Activated CD4-positive, CD25-positive, alpha-beta regulatory T cell treated with anti-CD3 and anti-CD28 coated beads, Interleukin-2, amount 50 U/mL, for 16 hours (primary cell): ENCODE measurements at regions not wholly inside any gene's neighbourhood (a gene's known extent, or its start where the extent isn't known, plus 50 kb on each side); places are given as distances from the start of the nearest gene placed in this dataset.
"Not testable (repeated sequence)": the region's sequence is repeated elsewhere in the genome, so short reads cannot be mapped to it uniquely, and the experiment has no call there.

Source experiments
- DNase-seq: peaks from one replicate; pipeline ENCODE4 v3.0.0-alpha.2; 2020; ENCODE audit warnings: low read depth, low spot score

DNA sequence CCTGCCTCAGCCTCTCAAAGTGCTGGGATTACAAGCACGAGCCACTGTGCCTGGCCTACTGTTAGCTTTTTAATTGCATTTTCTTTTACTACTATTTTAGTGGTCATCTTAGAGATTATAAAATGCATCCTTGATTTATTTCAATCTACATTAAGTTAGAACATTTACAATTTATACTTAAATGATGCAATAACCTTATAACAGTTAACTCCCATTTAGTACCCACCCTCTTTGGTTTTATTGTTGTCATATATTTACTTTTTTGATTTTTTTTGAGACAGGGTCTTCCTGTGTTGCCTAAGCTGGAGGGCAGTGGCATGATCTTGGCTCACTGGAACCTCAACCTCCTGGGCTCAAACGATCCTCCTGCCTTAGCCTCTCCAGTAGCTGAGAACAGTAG, 77.3 kb downstream of the PPCDC start:
- no peak for DNase-seq

DNA sequence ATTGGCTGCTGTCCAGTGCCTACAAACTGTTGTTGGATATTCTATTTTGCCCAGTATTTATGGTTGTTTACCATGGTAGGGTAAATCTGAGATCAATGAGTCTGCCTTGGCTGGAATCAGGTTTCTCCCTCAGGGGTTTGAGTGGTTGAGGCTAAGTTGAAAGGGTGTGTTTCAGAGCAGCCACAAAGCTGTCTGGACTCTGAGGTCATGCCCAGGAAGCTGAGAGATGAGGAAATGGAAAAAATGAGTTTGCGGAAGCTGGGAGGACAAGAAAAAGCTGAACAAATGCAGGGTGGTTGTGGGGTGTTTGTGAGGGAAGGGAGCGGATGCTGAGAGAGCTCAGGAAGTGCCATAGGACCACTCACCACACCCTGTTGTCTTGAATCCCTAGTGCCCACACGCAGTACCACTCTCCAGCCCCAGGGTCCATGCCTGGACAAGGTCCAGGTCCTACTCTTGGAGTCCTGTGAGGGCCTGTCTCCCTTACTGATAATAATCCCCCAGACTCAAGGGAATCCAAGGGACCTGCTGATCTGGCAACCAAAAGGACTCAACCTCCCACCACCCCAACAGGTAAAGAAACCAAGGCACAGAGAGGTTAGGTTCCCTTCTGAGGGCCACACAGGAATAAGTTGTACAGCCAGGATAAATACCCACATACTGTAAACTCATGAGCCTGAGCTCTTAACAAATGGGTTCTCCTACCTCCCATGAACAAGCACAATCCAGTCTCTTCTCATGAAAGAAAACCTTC, 81.6 kb downstream of the PPCDC start:
- DNase-seq = no peak

DNA sequence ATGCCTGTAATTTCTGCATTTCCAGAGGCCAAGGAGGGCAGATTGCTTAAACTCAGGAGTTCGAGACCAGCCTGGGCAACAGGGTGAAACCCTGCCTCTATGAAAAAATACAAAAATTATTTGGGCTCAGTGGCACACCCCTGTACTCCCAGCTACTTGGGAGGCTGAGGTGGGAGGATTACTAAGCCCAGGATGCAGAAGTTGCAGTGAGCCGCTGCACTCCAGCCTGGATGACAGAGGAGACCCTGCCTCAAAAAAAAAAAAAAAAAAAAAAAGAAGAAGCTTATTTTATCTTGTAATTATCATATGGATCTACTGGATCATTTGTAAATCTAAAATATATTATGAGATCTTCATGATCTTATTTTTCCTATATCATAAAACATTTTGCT, 84.1 kb downstream of the PPCDC start:
- DNase-seq = no peak

DNA sequence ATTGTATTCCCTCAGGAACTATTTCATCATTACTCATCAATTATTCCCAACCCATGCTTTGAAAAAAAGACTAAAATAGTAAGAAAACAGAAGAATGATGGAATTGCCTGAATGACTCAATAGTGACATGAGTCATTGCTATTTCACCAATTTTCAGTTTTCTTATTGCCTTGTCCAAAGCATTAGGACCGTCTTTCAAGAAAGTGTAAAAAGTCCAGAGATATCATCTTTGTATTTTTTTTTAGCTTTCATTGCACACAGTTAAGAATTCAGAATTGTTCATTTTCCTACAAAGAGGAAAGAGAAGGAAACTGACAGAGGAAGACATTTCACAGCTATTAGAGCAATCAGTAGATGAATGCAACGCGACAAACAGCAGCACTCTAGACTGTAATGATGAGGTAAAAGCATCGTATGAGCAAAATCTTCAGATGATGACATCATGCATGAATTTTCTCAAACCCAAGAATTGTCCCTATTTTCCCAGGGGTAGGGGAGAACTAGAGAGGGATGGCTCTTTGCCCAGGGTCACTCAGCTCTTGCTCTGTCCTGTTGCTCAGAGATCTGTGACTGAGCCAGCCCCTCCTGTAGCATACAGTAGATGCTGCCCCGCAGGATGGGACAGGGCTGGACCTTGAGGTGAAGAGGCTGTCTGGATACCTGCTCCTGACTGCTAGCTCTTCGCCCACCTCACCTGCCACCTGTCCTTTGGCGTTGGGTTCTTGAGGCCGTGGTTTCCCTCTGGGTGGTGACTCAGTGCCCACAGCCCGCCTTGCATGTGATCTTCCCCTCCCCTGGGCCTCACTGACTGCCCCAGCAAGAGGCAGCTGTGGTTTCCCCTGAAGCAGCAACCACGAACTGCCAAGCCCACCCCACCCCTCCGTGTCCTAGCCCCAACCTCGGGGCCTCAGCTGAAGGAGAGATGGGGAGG, 84.8 kb downstream of the PPCDC start:
- peak; percentile 13 for DNase-seq

DNA sequence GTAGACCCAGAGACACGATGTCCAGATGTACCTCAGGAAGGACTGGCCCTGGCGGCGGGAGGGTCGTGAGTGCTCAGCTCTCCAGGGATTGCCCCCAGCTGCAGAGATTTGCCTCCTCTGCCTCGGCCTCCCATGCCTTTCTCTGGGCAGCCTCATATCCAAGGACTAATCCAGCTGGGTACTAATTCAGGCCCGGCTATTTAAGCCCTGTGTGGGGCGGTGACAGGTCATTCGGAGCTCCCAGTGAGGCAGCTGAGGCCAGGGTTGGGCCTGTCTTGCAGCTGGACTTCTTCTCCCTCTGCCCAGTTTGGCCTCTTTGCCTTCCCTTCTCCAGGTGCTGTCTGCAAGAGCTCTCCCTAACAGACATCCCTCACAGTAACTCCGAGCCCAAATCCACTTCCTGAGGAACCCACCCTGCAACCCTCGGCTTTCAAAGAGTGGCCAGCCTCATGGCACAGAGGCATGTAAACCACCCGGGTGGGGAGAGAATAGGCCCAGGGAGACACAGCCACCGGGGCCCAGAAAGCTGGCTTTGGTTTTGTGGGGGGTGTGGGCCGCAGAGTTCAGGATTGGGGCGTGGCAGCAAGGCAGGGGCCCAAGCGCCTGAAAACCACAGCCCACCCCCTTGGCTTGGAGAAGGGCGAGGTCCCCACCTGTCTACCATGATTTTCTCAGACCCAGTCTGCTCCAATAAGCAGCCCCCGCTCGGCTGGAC, 85.8 kb downstream of the PPCDC start:
- no peak for DNase-seq

DNA sequence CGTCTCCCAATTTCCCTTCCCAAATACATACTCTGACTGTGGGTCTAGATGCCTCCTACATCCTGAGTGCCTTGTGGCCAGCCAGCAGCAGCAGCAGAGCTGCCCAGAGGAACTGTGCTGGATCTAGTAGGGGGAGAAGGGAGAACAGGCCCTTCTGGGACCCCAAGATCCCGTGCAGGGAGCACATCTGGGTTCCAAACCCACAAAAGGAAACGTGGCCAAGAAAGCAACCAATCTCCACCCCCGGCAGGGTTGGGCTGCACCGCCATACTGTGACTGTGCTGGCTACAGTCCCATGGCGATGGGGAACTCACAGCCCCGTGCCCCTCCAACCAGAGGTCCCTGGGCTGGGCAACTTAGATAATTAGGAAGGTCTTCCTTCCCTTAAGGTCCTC, 86.3 kb downstream of the PPCDC start:
- no peak for DNase-seq

DNA sequence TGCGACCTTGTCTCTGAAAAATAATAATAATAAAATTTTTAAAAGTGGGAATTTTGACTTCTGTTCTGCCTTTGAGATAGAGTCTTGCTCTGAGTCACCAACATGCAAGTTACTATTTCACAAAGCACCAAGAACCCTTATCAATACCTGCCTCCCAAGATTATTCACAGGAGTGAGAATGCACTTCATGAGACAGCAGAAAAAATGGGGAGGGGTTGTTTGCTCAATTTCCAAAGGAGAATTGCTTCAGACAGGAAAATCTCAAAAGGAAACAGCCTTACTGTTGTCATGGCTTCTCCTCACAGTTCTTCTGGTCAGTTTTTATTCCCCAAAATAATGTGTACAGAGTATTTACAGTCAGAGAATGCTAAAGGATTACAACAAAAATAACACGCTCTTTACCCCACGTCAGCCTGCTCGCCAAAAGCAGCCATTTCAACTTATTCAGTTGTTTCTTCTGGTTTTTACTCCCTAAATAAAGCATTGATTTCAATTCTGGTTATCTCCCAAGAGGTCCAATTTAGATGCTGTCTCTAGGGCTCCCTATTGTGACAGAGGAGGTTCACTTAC, 89.0 kb downstream of the PPCDC start:
- no peak for DNase-seq

DNA sequence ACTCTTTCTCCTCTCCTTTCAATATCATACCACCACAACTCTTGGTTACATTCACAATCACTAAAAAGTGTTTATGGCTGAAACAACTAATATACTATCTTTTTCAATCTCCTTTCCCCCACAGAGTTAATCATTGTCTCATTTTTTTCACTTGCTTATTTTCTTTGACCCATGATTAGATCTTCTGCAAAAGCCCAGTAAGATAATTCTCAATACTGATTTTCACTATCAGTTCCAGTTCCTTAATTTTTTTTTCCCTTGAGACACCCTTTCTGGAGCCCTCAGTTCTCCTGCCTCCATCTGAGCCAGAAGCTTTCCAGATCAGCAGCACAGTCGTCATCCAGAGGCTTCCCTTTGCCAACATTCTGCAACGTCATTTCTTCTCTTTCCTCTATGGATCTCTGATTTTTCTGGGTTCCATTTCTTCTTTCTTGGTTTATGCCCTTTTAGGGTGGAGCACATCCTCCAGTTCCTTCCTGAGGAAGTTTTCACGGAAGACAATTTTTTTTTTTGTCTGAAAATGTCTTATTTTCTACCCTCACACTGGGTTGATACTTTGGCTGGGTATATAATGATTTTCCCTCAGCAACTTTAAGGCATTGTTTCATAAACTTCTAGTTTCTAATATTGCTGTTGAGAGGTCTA, 88.7 kb upstream of the C15orf39 start:
- no peak for DNase-seq

DNA sequence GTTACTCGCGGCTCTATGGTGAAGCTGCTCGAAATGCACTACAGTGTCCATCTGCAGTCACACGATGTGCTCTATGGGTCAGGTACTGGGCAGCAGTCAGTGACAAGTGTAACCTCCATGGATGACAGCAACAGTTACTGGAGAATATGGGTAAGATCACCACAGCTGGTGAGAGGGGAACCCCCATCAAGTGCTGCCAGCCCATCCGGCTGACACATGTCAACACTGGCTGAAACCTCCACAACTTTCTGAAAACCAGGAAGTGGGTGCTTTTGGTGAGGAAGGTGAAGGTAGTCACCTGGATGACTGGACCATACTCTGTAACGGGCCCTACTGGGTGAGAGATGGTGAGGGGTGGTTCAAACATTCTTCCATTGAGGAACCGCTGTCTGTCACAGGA, 87.4 kb upstream of the C15orf39 start:
- DNase-seq = no peak

DNA sequence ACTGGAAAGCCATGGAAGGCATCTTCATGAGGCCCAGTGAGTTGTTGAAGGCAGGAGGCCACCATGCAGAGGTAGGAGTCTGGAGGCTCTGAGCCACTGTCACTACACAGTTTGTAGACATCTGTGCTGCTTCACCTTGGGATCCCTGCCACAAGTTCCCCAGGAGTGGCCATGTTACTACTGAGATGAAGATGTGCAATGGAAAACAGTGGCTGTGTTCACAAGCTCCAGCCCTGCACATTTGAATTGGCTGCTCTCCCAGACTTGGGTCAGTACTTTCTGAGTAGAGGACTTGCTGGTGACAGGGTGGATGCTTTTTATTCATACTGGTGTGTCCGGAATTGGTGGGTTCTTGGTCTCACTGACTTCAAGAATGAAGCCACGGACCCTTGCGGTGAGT, 86.9 kb upstream of the C15orf39 start:
- no peak for DNase-seq

DNA sequence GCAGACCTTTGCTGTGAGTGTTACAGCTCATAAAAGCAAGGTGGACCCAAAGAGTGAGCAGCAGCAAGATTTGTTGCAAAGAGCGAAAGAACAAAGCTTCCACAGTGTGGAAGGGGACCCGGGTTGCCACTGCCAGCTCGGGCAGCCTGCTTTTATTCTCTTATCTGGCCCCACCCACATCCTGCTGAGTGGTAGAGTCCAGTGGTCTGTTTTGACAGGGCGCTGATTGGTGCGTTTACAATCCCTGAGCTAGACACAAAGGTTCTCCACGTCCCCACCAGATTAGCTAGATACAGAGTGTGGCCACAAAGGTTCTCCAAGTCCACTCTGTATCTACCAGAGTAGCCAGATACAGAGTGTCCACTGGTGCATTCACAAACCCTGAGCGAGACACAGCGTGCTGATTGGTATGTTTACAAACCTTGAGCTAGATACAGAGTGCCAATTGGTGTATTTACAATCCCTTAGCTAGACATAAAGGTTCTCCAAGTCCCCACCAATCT, 86.2 kb upstream of the C15orf39 start:
- not testable (repeated sequence) for DNase-seq

DNA sequence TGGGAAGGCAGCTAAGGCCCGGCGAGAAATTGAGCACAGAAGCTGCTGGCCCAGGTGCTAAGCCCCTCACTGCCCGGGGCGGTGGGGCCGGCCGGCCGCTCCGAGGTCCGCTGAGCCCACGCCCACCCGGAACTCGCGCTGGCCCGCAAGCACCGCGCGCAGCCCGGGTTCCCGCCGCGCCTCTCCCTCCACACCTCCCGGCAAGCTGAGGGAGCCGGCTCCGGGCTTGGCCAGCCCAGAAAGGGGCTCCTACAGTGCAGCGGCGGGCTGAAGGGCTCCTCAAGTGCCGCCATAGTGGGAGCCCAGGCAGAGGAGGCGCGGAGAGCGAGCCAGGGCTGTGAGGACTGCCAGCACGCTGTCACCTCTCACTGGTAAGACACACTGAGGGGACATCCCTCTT, 85.5 kb upstream of the C15orf39 start:
- not testable (repeated sequence) for DNase-seq

DNA sequence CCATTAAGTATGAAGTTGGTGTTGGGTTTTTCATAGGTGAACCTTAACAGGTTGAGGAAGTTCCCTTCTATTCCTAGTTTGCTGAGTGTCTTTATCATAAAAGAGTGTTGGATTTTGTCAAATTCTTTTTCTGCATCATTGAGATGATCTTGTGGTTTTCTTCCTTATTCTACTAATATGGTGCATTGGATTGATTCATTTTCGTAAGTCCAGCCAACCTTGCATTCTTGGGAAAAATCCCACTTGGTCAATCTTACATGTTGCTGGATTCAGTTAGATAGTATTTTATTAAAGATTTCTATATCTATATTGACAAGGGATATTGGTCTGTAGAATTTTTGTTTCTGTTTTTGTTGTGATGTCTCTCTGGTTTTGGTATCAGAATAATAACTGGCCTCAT, 83.7 kb upstream of the C15orf39 start:
- DNase-seq = no peak

DNA sequence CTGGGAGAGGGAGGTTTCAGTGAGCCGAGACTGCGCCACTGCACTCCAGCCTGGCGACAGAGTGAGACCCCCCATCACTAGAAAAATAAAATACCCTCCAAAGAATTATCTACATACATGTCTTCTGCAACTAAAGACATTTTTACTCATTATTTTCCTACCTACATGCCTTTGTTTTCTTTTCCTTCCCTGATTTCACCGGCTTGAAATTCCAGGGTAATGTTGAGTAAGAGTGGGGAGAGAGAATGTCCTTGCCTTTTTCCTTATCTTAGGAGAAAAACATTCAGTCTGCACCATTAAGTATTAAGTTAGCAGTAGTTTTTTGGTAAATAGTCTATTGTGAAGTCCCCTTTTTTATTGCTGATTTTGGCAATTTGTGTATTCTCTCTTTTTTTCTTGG, 82.4 kb upstream of the C15orf39 start:
- DNase-seq = not testable (repeated sequence)

DNA sequence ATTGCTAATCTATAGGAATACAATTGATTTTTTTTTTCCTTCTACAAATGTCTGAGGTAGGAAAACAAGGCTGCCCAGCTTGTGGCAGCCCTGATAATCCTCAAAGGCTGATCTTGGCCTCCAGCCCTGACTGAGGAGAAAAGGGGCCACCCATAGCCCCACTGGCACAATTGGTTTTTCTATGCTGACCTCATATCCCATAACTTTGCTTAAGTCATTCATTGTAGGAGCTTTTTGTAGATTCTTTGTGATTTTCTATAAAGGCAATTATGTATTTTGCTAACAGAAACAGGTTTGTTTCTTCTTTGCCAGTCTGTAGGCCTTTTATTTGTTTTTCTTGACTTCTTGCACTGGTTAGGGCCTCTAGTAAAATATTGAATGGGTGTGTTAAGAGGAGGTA, 80.2 kb upstream of the C15orf39 start:
- no peak for DNase-seq

DNA sequence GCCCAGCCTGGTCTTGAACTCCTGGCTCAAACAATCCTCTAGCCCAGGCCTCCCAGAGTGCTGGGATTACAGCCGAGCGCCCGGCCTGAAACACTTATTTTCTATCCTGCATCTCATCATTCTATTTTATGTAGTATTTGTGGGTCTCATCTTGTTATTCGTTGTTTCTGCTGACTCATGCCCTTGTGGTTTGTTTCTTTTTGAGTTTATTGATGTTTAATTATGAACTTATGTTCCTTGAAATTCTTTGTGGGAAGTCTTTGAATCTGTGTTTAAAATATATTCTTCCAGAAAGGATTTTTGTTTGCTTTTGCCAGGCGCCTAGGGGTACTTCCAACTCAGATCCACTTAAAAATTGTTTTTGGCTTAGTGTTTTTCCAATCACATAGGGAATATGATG, 78.3 kb upstream of the C15orf39 start:
- no peak for DNase-seq

DNA sequence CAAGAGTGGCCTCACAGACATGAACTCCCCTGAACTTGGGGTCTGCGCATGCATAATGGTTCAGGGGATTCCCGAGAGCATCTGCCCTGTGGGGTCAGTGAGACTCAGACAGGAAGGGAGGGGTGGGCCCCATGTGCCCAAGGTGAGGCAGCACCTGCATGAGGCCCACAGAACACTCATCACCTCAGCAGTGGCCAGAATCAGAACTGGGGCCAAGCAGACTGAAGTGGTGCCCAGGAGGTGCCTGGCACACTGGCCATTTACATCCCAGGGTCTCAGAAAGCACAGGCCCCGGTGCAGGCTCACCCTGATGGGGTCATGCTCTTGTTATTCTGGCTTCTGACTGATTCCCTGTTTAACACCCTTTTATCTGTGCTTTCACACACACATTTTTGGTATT, 77.4 kb upstream of the C15orf39 start:
- not testable (repeated sequence) for DNase-seq

DNA sequence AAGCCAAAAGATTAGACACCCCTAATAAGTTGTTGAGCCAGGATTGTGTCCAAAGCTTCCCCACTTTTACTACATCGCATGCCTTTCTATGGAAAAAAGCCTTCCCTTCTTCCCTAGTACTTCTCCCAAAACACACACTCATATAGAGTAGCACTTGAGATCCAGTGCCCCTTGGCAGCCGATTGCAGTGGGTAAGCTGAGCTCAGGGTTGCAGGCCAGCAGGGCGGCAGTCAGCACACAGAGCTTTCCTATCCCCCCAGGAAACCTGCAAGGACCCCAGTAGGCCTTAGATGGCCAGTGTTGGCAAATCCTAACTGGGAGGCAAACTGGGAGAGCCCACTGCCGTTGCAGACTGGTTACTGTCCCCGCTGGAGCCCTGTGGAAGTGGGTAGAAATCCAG, 75.7 kb upstream of the C15orf39 start:
- DNase-seq = no peak

DNA sequence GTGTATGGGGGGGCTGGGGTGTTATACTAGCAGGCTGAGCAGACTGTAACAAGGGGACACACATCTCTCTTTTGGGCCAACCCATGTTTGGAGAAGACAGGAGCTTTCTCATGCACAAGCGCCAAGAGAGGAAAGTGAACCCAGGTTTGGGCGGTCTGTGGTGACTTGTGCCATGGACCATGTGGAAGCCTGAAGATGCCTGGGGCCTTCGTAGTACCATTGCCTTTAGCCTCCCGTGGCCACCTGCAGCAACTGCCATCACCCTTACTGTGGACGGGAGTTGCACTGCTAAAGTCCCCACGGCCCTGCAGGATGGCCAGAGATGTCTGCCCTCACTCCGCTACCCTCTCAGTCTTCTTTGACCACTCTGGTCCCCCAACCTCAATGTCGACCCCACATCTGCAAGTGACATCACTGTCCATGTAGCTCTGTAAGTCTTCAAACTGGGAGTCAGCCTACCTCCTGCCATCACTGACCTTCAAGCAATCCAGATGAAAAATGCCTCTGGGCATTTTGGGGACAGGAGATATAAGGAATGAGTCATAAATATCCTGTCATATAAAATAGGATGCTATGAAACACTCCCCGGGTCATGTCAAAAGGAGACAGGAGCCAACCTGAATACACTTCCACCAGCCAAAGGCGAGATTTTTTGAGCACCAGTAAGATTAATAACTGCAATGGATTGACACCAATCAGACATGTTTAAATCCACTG, 74.7 kb upstream of the C15orf39 start:
- DNase-seq = no peak

DNA sequence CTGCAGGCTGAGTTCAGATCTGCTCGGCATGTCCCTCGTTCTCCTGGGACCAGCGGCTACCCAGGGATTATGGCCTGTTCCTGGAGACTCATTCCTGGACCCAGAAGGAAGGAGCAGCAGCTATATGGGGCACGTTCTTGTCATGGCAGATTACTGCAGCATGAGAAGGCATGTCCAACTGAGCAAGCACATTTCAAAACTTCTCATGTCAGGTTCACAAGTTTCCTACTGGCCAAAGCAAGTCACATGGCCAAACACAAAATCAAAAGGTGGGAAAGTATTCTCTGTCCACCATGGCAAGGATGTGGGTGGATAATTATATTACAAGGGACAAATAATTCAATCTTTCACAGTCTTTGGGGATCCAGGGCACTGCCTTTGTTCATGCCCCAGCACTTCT, 71.9 kb upstream of the C15orf39 start:
- DNase-seq = no peak

DNA sequence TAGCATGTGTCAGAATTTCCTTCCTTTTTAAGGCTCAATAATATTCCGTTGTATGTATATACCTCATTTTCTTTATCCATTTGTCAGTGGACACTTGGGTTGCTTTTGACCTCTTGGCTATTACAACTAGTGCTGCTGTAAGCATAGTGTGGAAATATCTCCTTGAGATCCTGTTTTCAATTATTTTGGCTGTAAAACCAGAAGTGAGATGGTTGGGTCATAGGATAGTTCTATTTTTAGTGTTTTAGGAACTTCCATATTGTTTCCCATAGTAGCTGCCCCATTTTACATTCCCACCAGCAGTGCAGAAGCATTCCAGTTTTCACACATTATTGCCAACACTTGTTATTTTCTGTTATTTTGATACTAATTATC, 70.4 kb upstream of the C15orf39 start:
- DNase-seq = no peak
